ENCODE measurements at regions not wholly inside any gene's neighbourhood (a gene's known extent, or its start where the extent isn't known, plus 50 kb on each side); places are given as distances from the start of the nearest gene placed in this dataset.
"Not testable (repeated sequence)": the region's sequence is repeated elsewhere in the genome, so short reads cannot be mapped to it uniquely, and the experiment has no call there.

- no peak for DNase-seq
Observed at GRCh38 chr13:64482373-64482772, 2747.8 kb downstream of the PCDH9 start.

GRCh38 chr13:64480672-64481071, 2749.5 kb downstream of the PCDH9 start:
- DNase-seq: no peak

- no peak for DNase-seq
Observed at GRCh38 chr13:64480211-64480610, 2749.9 kb downstream of the PCDH9 start.

GRCh38 chr13:64477146-64477545, 2753.0 kb downstream of the PCDH9 start:
- DNase-seq: no peak

GRCh38 chr13:64476041-64476568, 2754.0 kb downstream of the PCDH9 start:
- not testable (repeated sequence) for DNase-seq

- peak in 1 of 4 experiments; percentile 2 for DNase-seq
Observed at GRCh38 chr13:64471916-64472315, 2758.2 kb downstream of the PCDH9 start.

- DNase-seq: no peak
Observed at GRCh38 chr13:64470751-64471150, 2759.4 kb downstream of the PCDH9 start.

GRCh38 chr13:64459778-64460177, 2770.4 kb downstream of the PCDH9 start:
- no peak for DNase-seq

- no peak for DNase-seq
Observed at GRCh38 chr13:64457976-64458375, 2772.2 kb downstream of the PCDH9 start.

- no peak for DNase-seq
Observed at GRCh38 chr13:64455124-64455523, 2775.0 kb downstream of the PCDH9 start.

GRCh38 chr13:64453831-64454230, 2776.3 kb downstream of the PCDH9 start:
- no peak for DNase-seq

- no peak for DNase-seq
Observed at GRCh38 chr13:64446372-64446771, 2783.8 kb downstream of the PCDH9 start.

- DNase-seq: no peak
Observed at GRCh38 chr13:64441740-64442139, 2788.4 kb downstream of the PCDH9 start.

- no peak for DNase-seq
Observed at GRCh38 chr13:64438084-64438483, 2792.1 kb downstream of the PCDH9 start.

- no peak for DNase-seq
Observed at GRCh38 chr13:64429691-64430090, 2800.4 kb downstream of the PCDH9 start.

GRCh38 chr13:64428196-64428595, 2801.9 kb downstream of the PCDH9 start:
- DNase-seq: no peak

- no peak for DNase-seq
Observed at GRCh38 chr13:64423467-64423866, 2806.7 kb downstream of the PCDH9 start.

GRCh38 chr13:64420181-64420580, 2810.0 kb downstream of the PCDH9 start:
- no peak for DNase-seq

GRCh38 chr13:64417581-64417980, 2812.6 kb downstream of the PCDH9 start:
- no peak for DNase-seq

- no peak for DNase-seq
Observed at GRCh38 chr13:64414381-64414780, 2815.8 kb downstream of the PCDH9 start.

- DNase-seq: no peak
Observed at GRCh38 chr13:64413529-64413928, 2816.6 kb downstream of the PCDH9 start.

GRCh38 chr13:64410276-64411053, 2819.7 kb downstream of the PCDH9 start:
- no peak for DNase-seq

GRCh38 chr13:64397701-64398100, 2832.4 kb downstream of the PCDH9 start:
- DNase-seq: no peak

- no peak for DNase-seq
Observed at GRCh38 chr13:64377606-64378005, 2852.5 kb downstream of the PCDH9 start.

- no peak for DNase-seq
Observed at GRCh38 chr13:64371461-64371860, 2858.7 kb downstream of the PCDH9 start.

All from suppressor macrophage (primary cell).